ENCODE measurements at regions not wholly inside any gene's neighbourhood (a gene's known extent, or its start where the extent isn't known, plus 50 kb on each side); places are given as distances from the start of the nearest gene placed in this dataset.

GRCh38 chr3:106288781-106289180 is 420.0 kb upstream of the CBLB start:
- TF ChIP-seq ZNF274 (IDR thresholded peaks at IDR 0.05; ENCODE audit: low read depth, low read length) (no peak), YY1 (IDR thresholded peaks at IDR 0.05; ENCODE audit: insufficient read depth, insufficient read length) (no peak), SUZ12 (IDR thresholded peaks at IDR 0.05; ENCODE audit: extremely low read depth, insufficient read depth, insufficient read length) (no peak)
